ENCODE measurements at regions not wholly inside any gene's neighbourhood (a gene's known extent, or its start where the extent isn't known, plus 50 kb on each side); places are given as distances from the start of the nearest gene placed in this dataset.
"Not testable (repeated sequence)": the region's sequence is repeated elsewhere in the genome, so short reads cannot be mapped to it uniquely, and the experiment has no call there.

- no peak for DNase-seq
Measured at GRCh38 chr11:70593446-70593983, 195.2 kb downstream of the CTTN start.

DNA sequence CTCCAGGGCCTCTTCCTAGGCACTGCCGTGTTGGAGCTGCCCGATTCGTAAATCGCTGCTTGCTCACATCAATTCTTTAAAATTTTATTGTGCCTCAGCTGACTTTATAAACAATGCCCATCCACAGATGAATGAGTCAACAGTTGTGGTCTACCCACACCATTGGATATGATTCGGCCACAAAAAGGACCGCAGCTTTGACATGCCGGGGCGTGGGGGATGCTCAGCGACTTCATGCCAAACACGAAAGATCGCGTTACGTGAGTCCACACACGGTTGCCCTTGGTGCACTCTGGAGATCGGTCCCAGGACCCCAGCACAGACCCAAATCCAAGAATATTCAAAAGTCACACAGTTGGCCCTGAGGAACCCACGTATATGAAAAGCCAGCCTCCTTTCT, 195.7 kb downstream of the CTTN start:
- DNase-seq: no peak

DNA sequence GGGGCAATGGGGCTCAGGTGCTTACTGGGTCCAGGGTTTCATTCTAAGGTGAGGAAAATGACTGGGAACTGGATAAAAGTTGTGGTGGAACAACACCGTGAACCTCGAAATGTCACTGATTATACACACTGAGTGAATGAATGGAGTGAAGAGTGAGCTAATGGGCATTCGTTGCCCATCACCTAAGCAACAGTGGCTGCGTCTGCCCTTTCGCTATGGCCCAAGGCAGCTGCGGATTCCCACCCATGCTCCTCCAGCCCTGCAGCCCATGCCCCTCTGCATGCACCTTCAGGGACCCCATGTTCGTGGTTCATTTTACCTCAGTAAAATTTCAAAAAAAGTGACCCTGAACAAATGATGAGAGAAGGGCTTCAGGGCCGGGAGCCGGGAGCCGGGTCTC, 196.3 kb downstream of the CTTN start:
- DNase-seq: no peak

DNA sequence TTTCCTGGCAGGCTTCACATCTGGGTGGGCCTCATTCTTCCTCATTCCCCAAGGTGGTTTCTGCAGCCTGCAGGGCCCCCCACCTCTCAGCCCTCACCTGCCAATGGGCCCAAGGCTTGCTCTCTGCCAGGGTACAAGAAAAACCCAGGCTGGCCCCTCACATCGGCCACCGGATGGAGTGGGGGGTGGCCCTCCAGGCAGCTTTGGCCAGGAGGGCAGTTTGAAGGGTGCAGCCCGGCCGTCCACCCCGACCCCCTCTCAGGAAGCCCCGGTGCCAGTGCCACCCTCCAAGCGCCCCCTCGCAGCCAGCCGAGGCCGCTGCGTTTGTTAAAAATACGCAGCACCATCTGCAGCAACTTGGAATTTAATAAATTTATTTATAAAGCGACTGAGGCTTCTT, 196.7 kb downstream of the CTTN start:
- no peak for DNase-seq

DNA sequence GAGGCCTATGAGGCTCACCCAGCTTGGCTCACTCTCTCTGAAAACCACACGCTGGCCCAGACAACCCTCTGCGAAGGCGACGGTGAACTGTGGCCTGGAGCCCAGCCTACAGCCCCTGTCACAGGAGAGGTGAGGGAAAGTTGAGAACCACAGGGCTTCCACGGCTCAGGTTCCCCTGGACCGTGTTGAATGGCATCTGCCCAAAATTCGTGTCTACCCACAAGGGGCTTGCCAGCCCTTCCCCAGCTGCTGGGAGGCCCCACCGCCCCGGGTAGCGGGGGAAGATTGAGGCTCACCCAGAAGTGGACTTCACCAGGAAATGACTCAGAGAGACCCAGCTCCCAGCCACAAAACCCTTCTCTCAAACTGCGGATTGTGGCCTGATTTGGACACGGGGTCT, 197.1 kb downstream of the CTTN start:
- no peak for DNase-seq

DNA sequence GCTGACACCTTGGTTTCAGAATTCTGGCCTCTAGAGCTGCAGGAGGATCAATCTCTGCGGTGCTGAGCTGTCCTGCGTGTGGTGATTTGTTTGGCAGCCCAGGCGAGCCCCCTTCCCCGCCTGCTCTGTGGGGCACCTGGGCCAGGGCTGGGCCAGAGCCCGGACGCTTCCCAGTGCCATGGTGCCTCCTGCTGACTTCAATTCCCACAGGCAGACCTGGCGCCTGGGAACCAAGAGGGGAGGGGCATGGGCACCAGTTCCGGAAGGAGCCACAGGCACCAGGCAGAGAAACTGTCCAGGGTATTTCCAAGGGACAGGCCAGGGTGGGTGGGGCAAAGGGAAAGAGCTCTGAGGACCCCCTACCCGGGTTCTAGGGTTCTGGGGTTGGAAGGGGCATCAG, 197.8 kb downstream of the CTTN start:
- DNase-seq: no peak

DNA sequence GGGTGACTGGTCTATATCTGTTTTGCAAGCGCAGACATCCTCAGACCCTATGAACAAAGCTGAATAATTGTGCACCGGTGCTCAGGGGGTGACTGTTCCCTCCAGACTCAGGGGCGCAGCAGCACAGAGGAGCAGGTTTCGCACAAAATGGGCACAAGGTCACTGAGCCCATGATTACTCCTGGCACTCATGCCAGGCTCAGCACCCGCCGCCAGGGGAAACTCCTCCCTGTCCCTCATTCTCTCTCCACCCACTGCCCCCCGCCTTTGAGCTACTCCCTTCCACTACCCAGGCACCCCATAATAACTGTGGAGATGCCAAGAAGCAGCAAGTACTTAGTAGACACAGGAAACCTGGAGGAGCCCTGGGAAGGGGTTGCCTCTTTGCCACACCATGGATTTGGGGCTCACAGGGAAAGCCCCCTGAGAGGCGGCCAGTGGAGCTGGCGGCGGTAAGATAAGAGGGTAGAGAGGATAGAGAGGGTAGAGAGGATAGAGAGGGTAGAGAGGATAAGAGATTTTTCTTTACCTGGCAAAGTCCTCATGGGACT, 198.8 kb downstream of the CTTN start:
- no peak for DNase-seq

GRCh38 chr11:70597751-70598625, 199.7 kb downstream of the CTTN start:
- DNase-seq: no peak

DNA sequence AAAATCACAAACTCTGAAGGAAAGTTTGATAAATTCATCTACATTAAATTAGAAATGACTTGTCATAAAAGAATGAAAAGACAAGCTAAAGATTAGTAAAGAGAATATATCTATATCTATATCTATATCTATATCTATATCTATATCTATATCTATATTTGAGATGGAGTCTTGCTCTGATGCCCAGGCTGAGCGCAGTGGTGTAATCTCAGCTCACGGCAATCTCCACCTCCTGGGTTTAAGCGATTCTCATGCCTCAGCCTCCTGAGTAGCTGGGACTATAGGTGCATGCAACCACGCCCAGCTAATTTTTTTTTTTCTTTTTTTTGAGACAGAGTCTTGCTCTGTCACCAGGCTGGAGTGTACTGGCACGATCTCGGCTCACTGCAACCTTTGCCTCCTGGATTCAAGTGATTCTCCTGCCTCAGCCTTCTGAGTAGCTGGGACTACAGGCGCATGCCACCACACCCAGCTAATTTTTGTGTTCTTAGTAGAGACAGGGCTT, 202.6 kb downstream of the CTTN start:
- not testable (repeated sequence) for DNase-seq

DNA sequence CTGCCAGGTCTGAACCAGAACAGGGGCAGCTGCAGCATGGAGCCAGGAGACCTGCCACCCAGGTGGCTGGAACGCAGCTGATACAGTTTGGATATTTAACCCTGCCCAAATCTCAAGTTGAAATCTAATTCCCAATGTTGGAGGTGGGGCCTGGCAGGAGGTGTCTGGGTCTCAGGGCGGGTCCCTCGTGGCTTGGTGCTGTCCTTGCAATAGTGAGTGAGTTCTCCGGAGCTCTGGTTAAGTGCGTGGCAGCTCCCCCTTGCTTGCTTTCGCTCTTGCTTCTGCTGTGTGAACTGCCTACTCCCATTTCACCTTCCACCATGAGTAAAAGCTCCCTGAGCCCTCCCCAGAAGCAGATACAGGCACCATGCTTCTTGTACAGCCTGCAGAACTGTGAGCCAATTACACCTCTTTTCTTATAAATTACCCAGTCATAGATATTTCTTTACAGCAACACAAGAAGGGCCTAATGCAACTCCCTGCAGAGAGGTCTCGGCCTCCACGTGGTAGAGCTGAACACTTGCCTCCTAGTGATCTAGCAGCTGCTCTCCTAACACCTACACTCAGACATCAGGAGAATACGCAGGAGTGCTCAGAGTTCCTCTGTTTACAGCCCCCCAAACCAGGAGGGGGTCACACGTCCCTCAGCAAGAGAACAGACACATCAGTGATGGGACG, 203.7 kb downstream of the CTTN start:
- DNase-seq: no peak

- DNase-seq: no peak
Measured at GRCh38 chr11:70603114-70603755, 204.9 kb downstream of the CTTN start.

- DNase-seq: no peak
Measured at GRCh38 chr11:70603756-70604211, 205.5 kb downstream of the CTTN start.

GRCh38 chr11:70604221-70604620, 205.9 kb downstream of the CTTN start:
- DNase-seq: no peak

DNA sequence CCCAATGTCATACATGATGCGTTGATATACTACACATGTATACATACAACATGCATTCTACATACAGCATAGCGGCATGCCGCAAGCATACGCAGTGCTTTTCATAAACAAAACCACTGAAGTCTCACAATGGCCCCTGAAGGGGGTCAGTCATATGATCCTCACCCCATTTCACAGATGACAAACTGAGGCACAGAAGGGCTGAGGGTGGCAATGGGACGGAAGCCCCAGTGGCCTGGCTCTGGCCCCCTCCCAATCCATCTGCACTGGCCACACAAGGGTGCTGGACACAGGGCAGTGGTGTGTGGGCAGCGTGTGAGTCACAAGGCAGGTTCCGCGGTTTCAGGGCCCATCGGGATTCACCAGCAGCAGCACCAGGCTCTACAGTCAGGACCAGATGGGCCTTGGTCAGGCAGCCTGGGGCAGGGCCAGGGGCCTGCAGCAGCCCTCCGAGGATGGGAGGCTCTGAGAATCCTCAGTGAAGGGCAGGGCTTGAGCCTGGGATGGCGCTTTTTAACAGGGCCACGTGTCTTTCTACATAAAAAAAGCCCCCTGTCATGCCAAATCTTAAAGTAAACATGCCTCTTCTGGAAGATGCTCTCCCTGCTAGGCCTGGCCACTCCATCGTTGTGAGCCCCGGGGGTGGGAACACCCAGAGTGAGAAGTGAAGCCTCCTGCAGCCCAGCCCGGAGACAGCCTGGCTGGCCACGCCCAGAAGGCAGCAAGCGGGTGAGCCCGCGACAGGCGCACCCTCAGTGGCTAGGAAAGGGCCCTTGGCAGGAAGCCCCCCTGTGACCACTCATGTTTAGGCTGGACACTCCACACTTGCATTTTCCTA, 206.5 kb downstream of the CTTN start:
- DNase-seq: no peak

GRCh38 chr11:70605468-70605815, 207.1 kb downstream of the CTTN start:
- DNase-seq: no peak

- no peak for DNase-seq
Measured at GRCh38 chr11:70605846-70606245, 207.5 kb downstream of the CTTN start.

DNA sequence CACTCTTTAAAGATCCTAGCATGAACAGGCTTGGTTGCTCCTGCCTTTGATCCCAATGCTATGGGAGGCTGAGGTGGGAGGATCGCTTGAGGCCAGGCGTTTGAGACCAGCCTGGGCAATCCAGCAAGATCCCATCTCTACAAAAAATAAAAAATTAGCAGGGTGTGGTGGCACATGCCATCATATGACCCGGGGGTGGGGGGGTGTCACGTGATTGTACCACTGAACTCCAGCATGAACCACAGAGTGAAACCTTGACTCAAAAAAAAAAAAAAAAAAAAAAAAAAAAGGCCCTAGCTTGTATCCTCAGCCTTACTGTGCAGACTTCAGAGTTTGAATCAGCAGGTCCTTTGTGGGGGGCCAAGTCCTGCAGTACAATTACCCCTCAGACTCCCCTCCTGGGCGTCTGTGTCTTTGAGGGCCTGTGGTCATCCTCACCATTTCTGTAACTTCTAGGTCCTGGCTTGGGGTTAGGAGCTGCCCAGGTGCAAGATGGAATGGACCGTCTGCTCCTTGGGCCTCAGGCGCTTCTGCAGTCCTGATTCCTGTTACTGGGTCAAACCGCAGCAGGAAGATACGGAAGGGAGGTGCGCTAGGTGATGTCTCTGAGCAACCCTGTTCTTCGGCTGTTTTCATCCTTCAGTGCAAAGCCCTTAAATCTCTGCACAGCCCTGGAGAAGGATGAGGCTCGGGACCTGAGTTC, 208.1 kb downstream of the CTTN start:
- DNase-seq: no peak

GRCh38 chr11:70606951-70607330, 208.6 kb downstream of the CTTN start:
- no peak for DNase-seq

DNA sequence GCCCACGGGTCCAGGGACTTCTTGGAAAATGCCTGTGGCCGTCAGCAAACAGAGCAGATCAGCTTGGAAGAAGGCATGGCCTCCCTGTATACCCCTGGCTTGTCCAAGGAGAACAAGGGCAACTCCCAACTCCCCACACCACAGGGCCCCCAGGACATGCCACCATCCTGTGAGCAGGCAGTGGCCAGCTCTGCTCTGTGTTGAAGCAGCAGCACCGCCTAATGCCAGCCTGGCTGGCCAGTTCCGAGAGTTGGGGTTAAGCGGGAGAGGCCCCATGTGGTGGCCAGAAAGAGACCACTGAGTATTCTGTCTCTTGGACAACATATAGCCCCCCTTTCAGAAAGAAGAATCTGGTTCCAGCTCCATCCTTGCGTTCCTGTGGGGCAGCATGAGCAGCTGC, 209.2 kb downstream of the CTTN start:
- no peak for DNase-seq

- DNase-seq: peak; percentile 40
Measured at GRCh38 chr11:70608568-70609470, 210.5 kb downstream of the CTTN start.
